ENCODE measurements at regions not wholly inside any gene's neighbourhood (a gene's known extent, or its start where the extent isn't known, plus 50 kb on each side); places are given as distances from the start of the nearest gene placed in this dataset.

- DNase-seq (ENCODE audit: low read depth in 2 of 2) = no peak
These were observed 195.5 kb upstream of the ACVR2A start for GRCh38 chr2:147649286-147649685.

- DNase-seq (ENCODE audit: low read depth in 2 of 2) = no peak
These were observed 196.4 kb upstream of the ACVR2A start for GRCh38 chr2:147648471-147648870.

- DNase-seq (ENCODE audit: low read depth in 2 of 2) = no peak
These were observed 197.0 kb upstream of the ACVR2A start for GRCh38 chr2:147647816-147648215.

- DNase-seq (ENCODE audit: low read depth in 2 of 2) = no peak
These were observed 197.9 kb upstream of the ACVR2A start for GRCh38 chr2:147646818-147647468.

GRCh38 chr2:147644491-147644890, 200.3 kb upstream of the ACVR2A start:
- DNase-seq (ENCODE audit: low read depth in 2 of 2) = no peak

- DNase-seq (ENCODE audit: low read depth in 2 of 2) = no peak
These were observed 202.1 kb upstream of the ACVR2A start for GRCh38 chr2:147642765-147643164.

- no peak for DNase-seq (ENCODE audit: low read depth in 2 of 2)
These were observed 203.2 kb upstream of the ACVR2A start for GRCh38 chr2:147641651-147642050.

GRCh38 chr2:147639891-147640290, 204.9 kb upstream of the ACVR2A start:
- no peak for DNase-seq (ENCODE audit: low read depth in 2 of 2)

- no peak for DNase-seq (ENCODE audit: low read depth in 2 of 2)
These were observed 205.4 kb upstream of the ACVR2A start for GRCh38 chr2:147639386-147639785.

- no peak for DNase-seq (ENCODE audit: low read depth in 2 of 2)
These were observed 207.9 kb upstream of the ACVR2A start for GRCh38 chr2:147636886-147637285.

GRCh38 chr2:147636238-147636882, 208.5 kb upstream of the ACVR2A start:
- no peak for DNase-seq (ENCODE audit: low read depth in 2 of 2)

- no peak for DNase-seq (ENCODE audit: low read depth in 2 of 2)
These were observed 210.0 kb upstream of the ACVR2A start for GRCh38 chr2:147634826-147635225.

GRCh38 chr2:147632198-147632597, 212.6 kb upstream of the ACVR2A start:
- no peak for DNase-seq (ENCODE audit: low read depth in 2 of 2)

- no peak for DNase-seq (ENCODE audit: low read depth in 2 of 2)
These were observed 213.5 kb upstream of the ACVR2A start for GRCh38 chr2:147631294-147631693.

GRCh38 chr2:147630585-147630984, 214.2 kb upstream of the ACVR2A start:
- DNase-seq (ENCODE audit: low read depth in 2 of 2) = no peak

GRCh38 chr2:147628971-147629421, 215.8 kb upstream of the ACVR2A start:
- no peak for DNase-seq (ENCODE audit: low read depth in 2 of 2)

- no peak for DNase-seq (ENCODE audit: low read depth in 2 of 2)
These were observed 221.5 kb upstream of the ACVR2A start for GRCh38 chr2:147623328-147623727.

- DNase-seq (ENCODE audit: low read depth in 2 of 2) = no peak
These were observed 223.1 kb upstream of the ACVR2A start for GRCh38 chr2:147621656-147622197.

- no peak for DNase-seq (ENCODE audit: low read depth in 2 of 2)
These were observed 225.0 kb upstream of the ACVR2A start for GRCh38 chr2:147619808-147620207.

- DNase-seq (ENCODE audit: low read depth in 2 of 2) = no peak
These were observed 229.1 kb upstream of the ACVR2A start for GRCh38 chr2:147615726-147616125.

GRCh38 chr2:147614979-147615470, 229.8 kb upstream of the ACVR2A start:
- no peak for DNase-seq (ENCODE audit: low read depth in 2 of 2)

GRCh38 chr2:147614471-147614870, 230.4 kb upstream of the ACVR2A start:
- DNase-seq (ENCODE audit: low read depth in 2 of 2) = no peak

- no peak for DNase-seq (ENCODE audit: low read depth in 2 of 2)
These were observed 234.3 kb upstream of the ACVR2A start for GRCh38 chr2:147610496-147611040.
